ENCODE measurements at regions not wholly inside any gene's neighbourhood (a gene's known extent, or its start where the extent isn't known, plus 50 kb on each side); places are given as distances from the start of the nearest gene placed in this dataset.

DNA sequence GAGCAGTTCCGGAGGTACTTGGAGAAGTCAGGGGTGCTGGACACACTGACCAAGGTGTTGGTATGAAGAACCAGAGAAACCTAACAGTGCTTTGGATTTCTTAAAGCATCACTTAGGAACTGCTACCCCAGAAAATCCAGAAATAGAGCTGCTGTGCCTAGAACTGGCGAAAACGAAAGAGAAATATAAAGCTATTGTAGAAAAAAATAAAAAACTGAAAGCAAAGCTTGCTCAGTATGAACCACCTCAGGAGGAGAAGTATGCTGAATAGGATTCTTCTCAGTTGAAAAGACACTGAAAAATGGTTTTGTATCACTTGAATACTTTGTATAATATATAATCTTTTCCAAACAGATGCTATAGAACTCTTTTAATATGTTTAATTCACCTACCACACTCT is 106.3 kb upstream of the PMFBP1 start:
- TF ChIP-seq, protein P1, sequence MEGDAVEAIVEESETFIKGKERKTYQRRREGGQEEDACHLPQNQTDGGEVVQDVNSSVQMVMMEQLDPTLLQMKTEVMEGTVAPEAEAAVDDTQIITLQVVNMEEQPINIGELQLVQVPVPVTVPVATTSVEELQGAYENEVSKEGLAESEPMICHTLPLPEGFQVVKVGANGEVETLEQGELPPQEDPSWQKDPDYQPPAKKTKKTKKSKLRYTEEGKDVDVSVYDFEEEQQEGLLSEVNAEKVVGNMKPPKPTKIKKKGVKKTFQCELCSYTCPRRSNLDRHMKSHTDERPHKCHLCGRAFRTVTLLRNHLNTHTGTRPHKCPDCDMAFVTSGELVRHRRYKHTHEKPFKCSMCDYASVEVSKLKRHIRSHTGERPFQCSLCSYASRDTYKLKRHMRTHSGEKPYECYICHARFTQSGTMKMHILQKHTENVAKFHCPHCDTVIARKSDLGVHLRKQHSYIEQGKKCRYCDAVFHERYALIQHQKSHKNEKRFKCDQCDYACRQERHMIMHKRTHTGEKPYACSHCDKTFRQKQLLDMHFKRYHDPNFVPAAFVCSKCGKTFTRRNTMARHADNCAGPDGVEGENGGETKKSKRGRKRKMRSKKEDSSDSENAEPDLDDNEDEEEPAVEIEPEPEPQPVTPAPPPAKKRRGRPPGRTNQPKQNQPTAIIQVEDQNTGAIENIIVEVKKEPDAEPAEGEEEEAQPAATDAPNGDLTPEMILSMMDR (conservative IDR thresholded peaks at IDR 0.05; ENCODE audit: low read depth, low read length): no peak
- TF ChIP-seq EZH2 (IDR thresholded peaks at IDR 0.05; ENCODE audit: low read length, unreplicated experiment) (no peak), EZH2phosphoT487 (IDR thresholded peaks at IDR 0.05; ENCODE audit: borderline replicate concordance, low read length) (no peak)
